ENCODE measurements at regions not wholly inside any gene's neighbourhood (a gene's known extent, or its start where the extent isn't known, plus 50 kb on each side); places are given as distances from the start of the nearest gene placed in this dataset.

- no peak for TF ChIP-seq CTCF (IDR thresholded peaks at IDR 0.05)
These were observed 60.3 kb downstream of the EOMES start for GRCh38 chr3:27661797-27662196.

DNA sequence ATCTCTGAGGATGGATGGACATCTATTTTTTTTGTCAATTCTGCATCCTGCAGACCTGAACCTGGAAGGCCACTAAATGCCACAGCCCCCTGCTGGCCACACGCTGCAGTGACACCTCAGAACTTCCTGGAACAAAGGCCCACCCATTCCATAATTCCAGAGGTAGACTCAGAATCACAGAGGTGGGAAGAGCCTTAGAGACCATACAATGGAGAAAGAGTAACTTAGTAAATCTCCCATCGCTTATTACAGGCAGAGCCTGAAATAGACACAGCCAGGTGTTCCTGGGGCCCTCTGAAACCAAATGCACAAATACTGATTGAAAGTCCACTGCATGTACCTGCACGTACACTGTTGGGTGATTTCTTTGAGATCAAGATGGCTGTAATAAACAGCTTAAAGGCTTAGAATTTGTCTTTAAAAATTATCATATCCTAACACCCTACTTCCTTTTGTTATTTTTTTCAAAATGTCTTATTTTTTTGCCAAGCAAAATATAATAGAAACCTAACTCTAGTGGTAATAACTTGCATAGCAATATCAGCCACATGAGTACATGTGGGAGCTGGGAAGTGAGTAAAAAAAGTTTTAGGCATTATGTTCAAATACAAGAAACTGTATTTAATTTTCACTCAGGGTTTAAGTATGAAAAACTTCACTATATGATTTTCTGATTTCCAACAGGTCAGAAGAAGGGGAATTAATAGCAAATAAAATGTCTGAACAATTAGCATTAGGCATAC, 62.7 kb downstream of the EOMES start:
- peak; percentile 95 for TF ChIP-seq CTCF (IDR thresholded peaks at IDR 0.05)

DNA sequence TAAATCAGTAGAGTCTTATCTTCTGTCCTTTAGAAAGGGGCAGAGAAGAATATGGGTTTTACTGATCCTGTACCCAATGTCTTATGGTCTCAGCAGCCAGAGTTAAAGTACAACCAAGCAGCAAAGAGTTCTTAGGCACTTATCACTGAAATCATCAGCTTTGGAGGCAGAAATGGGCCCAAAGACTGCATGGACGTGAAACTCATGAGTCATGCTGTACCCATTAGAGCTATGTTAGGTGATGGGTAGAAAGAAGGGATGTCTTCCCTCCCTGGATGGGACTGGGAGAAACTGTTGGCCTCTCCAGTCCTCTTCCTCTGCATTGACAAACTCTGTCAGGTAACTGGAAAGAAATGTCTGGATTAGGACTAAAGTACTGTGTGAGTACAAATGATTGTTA, 63.4 kb downstream of the EOMES start:
- no peak for TF ChIP-seq CTCF (IDR thresholded peaks at IDR 0.05)

DNA sequence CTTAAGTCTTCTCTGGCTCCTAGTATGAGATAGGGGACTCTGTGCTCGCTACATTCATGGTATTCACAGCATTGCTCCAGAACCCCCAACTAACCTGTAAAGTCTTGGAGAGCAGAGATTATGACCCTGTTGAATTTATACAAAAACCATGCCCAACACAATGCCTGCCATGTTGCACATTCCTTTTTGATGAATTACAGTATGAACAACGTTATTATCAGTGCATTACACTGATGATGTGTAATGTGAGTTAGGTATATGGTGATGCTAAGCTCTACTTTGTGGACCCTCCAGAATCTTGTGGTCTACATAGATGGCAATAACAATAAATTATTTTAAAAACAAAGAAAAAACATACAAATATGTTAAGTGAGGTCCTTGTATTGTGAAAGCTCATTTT, 64.3 kb downstream of the EOMES start:
- no peak for TF ChIP-seq CTCF (IDR thresholded peaks at IDR 0.05)

DNA sequence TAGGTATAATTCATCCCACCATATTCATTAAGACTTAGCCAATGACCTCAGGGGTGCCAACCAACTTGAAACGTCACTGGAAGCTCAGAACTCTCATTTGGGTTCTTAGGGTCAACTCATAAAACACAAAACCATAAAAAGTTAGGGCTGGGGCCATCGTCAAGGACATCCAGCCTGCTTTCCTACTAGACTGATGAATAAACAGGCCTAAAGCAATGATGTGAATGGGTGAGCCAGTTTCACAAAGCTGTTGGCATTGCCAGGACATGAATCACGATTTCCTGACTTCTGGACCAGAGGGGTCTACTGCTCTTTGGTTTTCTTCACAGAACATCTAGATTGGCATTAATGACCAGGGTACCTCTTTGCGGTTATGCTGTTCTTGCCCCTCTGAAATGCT, 64.7 kb downstream of the EOMES start:
- no peak for TF ChIP-seq CTCF (IDR thresholded peaks at IDR 0.05)

- no peak for TF ChIP-seq CTCF (IDR thresholded peaks at IDR 0.05)
These were observed 65.3 kb downstream of the EOMES start for GRCh38 chr3:27656790-27657189.

GRCh38 chr3:27655547-27655946, 66.6 kb downstream of the EOMES start:
- no peak for TF ChIP-seq CTCF (IDR thresholded peaks at IDR 0.05)

Measured in LNCAP (cell line).